Inflammatory macrophage treated with lipopolysaccharide for 1 hour (primary cell): ENCODE measurements at regions not wholly inside any gene's neighbourhood (a gene's known extent, or its start where the extent isn't known, plus 50 kb on each side); places are given as distances from the start of the nearest gene placed in this dataset.

ENCODE experiments used
- DNase-seq, 2 donors: peaks; one replicate each; pipeline ENCODE4 v3.0.0-alpha.2; 2020 to 2022

- no peak for DNase-seq
These were observed 1177.4 kb upstream of the GBE1 start for GRCh38 chr3:82938821-82939328.

- DNase-seq, result no peak
These were observed 1166.1 kb upstream of the GBE1 start for GRCh38 chr3:82927309-82928253.

- DNase-seq, result no peak
These were observed 1129.6 kb upstream of the GBE1 start for GRCh38 chr3:82891028-82891427.

GRCh38 chr3:82883072-82883471 lies 1121.6 kb upstream of the GBE1 start:
- no peak for DNase-seq

- DNase-seq, result no peak
These were observed 1114.0 kb upstream of the GBE1 start for GRCh38 chr3:82875401-82875800.

- DNase-seq, result no peak
These were observed 1078.4 kb upstream of the GBE1 start for GRCh38 chr3:82839871-82840270.

GRCh38 chr3:82834098-82834497 lies 1072.7 kb upstream of the GBE1 start:
- no peak for DNase-seq

- DNase-seq, result no peak
These were observed 1063.0 kb upstream of the GBE1 start for GRCh38 chr3:82824491-82824890.

- no peak for DNase-seq
These were observed 1054.6 kb upstream of the GBE1 start for GRCh38 chr3:82816086-82816485.

GRCh38 chr3:82815417-82816058 lies 1054.1 kb upstream of the GBE1 start:
- DNase-seq, result no peak

- no peak for DNase-seq
These were observed 1053.2 kb upstream of the GBE1 start for GRCh38 chr3:82814660-82815059.

GRCh38 chr3:82807781-82808180 lies 1046.3 kb upstream of the GBE1 start:
- DNase-seq, result no peak

- DNase-seq, result no peak
These were observed 1041.1 kb upstream of the GBE1 start for GRCh38 chr3:82802501-82802900.

GRCh38 chr3:82800248-82800647 lies 1038.8 kb upstream of the GBE1 start:
- no peak for DNase-seq

GRCh38 chr3:82796765-82797164 lies 1035.3 kb upstream of the GBE1 start:
- no peak for DNase-seq

GRCh38 chr3:82791241-82791640 lies 1029.8 kb upstream of the GBE1 start:
- DNase-seq, result no peak

GRCh38 chr3:82790307-82791097 lies 1029.1 kb upstream of the GBE1 start:
- no peak for DNase-seq

- no peak for DNase-seq
These were observed 1021.7 kb upstream of the GBE1 start for GRCh38 chr3:82783194-82783593.

GRCh38 chr3:82773207-82773606 lies 1011.8 kb upstream of the GBE1 start:
- DNase-seq, result no peak

- no peak for DNase-seq
These were observed 1003.1 kb upstream of the GBE1 start for GRCh38 chr3:82764521-82764920.

- DNase-seq, result no peak
These were observed 1000.4 kb upstream of the GBE1 start for GRCh38 chr3:82761858-82762257.

- no peak for DNase-seq
These were observed 984.1 kb upstream of the GBE1 start for GRCh38 chr3:82745544-82745943.

GRCh38 chr3:82743196-82743595 lies 981.8 kb upstream of the GBE1 start:
- DNase-seq, result no peak
